ENCODE measurements at regions not wholly inside any gene's neighbourhood (a gene's known extent, or its start where the extent isn't known, plus 50 kb on each side); places are given as distances from the start of the nearest gene placed in this dataset.

DNA sequence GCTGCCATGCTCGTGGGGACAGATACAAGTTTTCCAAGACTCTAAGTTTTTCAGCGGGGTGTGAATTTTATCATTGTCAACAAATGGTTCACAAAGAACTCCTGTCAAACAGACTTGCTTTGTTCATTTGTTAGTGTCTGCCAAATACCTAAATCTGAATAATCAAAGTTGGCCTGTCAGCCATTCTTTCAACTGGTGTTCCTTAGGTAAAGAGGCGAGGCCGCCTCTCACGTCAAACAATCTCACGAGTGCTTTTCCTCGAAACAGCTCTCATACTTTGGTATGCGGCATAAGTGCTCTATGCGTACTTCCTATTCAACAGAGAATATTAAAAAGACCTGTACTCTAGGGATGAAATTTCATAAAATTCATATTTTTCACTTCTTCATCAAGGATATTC lies 51.4 kb upstream of the KANK4 start:
- DNase-seq: no peak

DNA sequence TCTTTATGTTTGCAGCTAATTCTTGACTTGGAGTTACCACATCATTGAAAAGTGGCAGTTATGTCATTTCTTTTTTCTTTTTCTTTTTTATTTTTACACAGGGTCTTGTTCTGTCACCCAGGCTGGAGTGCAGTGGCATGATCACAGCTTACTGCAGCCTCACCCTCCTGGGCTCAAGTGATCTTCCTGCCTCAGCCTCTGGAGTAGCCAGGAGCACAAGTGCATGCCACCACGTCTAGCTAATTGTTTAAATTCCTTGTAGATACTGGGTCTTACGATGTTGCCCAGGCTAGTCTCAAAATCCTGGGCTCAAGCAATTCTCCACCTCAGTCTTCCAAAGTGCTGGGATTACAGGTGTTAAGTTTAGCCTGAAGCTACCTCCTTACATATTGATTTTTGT lies 52.1 kb upstream of the KANK4 start:
- no peak for DNase-seq

GRCh38 chr1:62373221-62373620 lies 54.0 kb upstream of the KANK4 start:
- DNase-seq: no peak

- DNase-seq: no peak
These were observed 57.9 kb upstream of the KANK4 start for GRCh38 chr1:62377043-62377562.

DNA sequence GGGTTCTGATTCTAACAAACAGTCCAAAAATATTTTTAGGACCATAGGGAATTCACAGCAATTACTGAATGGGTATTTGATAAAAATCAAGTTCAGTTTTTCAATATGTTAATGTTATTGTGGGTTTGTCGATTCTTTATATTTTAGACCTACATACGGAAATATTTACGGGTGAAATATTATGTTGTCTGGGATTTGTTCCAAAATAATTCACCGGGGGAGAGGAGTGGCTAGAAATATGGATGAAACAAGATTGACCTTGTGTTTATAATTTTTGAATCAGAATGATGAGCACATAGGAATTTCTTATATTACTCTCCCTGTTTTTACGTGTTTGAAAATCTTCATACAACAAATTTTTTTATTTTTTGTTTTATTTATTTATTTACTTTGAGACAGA lies 56.7 kb upstream of the USP1 start:
- no peak for DNase-seq

DNA sequence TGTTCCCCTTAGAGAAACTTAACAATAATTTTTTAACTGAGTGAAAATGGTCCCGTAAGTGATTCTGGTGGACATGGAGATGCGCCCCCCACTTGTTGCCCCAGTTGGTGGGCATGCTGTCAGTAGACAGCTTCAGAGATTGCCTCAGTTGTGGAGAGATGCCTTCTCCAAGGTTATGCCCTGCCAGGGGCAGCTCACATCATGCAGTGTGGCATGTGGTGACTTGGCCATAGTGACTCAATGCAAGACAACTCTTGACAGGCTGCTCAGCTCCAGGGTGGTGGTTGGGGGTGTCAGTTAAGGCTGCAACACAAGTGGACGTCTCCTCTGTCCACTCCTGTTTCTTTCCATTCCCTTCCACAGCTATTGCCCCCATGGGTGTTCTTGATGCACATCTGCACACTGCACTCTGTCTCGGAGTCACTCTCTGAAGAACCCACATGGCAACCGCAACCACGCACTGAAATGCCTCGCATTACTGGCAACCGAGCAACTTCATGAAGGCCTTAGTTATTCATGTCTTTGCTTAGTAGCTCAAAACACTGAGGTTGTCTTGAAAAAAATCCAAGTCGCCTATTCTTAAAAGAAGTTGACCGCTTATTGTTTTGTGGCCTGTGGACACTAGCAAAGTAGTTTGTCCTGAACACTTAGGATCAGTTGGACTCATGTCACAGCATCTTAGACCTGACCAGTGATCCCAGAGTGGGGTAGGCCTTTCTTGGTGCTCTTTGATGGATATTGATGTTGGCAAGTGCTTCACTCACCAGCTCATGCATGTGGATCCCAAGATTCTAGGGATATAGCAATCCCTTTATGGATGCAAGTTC lies 54.8 kb upstream of the USP1 start:
- DNase-seq: no peak

- no peak for DNase-seq
These were observed 54.2 kb upstream of the USP1 start for GRCh38 chr1:62382658-62382955.

DNA sequence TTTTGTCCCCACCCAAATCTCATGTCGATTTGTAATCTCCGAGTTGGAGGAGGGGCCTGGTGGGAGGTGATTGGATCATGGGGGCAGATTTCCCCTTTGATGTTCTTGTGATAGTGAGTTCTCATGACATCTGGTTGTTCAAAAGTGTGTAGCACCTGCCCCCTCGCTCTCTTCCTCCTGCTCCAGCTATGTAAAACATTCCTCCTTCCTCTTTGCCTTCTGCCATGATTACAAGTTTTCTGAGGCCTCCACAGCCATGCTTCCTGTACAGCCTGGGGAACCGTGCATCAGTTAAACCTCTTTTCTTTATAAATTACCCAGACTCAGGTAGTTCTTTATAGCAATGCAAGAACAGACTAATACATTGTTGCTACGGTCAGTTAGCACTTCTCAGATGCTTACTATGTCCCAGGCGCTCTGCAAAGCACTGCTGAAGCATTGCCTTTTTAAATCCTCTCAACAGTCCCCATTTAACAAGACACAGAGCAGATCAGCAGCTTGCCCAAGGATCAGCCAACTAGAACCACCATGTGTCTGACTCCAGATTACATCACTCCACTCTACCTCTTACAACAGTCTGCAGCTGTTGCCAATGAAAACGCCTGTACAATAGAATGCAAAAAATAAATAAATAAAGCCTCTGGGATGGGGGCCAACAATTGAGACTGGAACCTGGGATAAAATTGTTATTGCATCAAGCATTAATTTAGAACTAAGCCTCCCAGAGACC lies 52.4 kb upstream of the USP1 start:
- peak in 1 of 56 donors; percentile 1 for DNase-seq

DNA sequence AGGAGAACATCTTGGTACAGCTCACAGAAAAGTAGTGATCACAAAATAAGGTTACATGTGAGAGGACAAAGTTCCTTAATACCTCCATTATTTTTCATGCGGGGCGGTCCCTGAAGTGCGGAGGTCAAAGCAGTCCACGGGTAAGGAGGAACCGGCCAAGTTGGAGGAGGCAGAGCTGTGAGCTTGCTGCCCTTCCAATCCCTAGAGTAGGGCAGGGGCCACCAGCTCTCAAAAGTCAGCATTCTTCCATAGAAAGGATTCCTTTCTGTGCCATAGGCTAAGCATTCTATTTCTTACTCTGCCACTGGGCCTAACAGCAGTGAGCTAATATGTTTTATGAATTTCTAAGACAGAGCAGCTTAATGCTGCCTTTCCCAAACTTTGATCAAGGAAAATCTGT lies 50.9 kb upstream of the USP1 start:
- DNase-seq: no peak

- no peak for DNase-seq
These were observed 50.3 kb upstream of the USP1 start for GRCh38 chr1:62386351-62387121.

Measured in nucleus accumbens (tissue), 56 donors.